Osteoblast (primary cell): ENCODE measurements at regions not wholly inside any gene's neighbourhood (a gene's known extent, or its start where the extent isn't known, plus 50 kb on each side); places are given as distances from the start of the nearest gene placed in this dataset.

Experiments used
- DNase-seq: peaks from one replicate; pipeline ENCODE4 v3.0.0; 2011; ENCODE audit warnings: low spot score, mixed read lengths; ENCODE audit not compliant: insufficient read length; ENCODE audit errors: missing footprints
- H2AFZ ChIP-seq: 2 replicates; pipeline ENCODE4 v1.6.0; 2011; ENCODE audit warnings: mild to moderate bottlenecking, low read length
- H3K27ac ChIP-seq: 2 replicates; pipeline ENCODE4 v1.5.1; 2011; ENCODE audit warnings: mild to moderate bottlenecking, low read depth, low read length, moderate library complexity
- H3K27me3 ChIP-seq: 2 replicates; pipeline ENCODE4 v1.6.0; 2012; ENCODE audit warnings: mild to moderate bottlenecking, control low read depth, inconsistent platforms, low read length, moderate library complexity; ENCODE audit not compliant: insufficient read depth
- H3K36me3 ChIP-seq: 2 replicates; pipeline ENCODE4 v1.5.1; 2011; ENCODE audit warnings: mild to moderate bottlenecking, low read length, control low read depth, moderate library complexity; ENCODE audit not compliant: insufficient read depth
- H3K4me1 ChIP-seq: 2 replicates; pipeline ENCODE4 v1.5.1; 2011; ENCODE audit warnings: mild to moderate bottlenecking, low read length, control low read depth, moderate library complexity; ENCODE audit not compliant: insufficient read depth
- H3K4me2 ChIP-seq: 2 replicates; pipeline ENCODE4 v1.6.0; 2011; ENCODE audit warnings: mild to moderate bottlenecking, low read length; ENCODE audit not compliant: insufficient read depth
- H3K4me3 ChIP-seq: fragments of 200-600 bp; sonication (generic); 3 replicates; pipeline ENCODE4 v1.5.1; 2012; ENCODE audit warnings: mild to moderate bottlenecking, low read length, inconsistent platforms; ENCODE audit not compliant: insufficient read depth
- H3K79me2 ChIP-seq: 2 replicates; pipeline ENCODE4 v1.6.0; 2012; ENCODE audit warnings: mild to moderate bottlenecking, low read length, control low read depth, inconsistent platforms; ENCODE audit not compliant: insufficient read depth
- H3K9me3 ChIP-seq: 2 replicates; pipeline ENCODE4 v1.5.1; 2011; ENCODE audit warnings: low read depth, low read length, control low read depth
- H4K20me1 ChIP-seq: 2 replicates; pipeline ENCODE4 v1.6.0; 2012; ENCODE audit warnings: mild to moderate bottlenecking, low read length, control low read depth; ENCODE audit not compliant: insufficient read depth
- TF ChIP-seq, protein P1 (sequence below): IDR thresholded peaks from 2 replicates; pipeline ENCODE4 v1.5.1; 2011; ENCODE audit warnings: mild to moderate bottlenecking, low read depth, low read length, moderate library complexity; ENCODE audit errors: extremely low read depth

DNA sequence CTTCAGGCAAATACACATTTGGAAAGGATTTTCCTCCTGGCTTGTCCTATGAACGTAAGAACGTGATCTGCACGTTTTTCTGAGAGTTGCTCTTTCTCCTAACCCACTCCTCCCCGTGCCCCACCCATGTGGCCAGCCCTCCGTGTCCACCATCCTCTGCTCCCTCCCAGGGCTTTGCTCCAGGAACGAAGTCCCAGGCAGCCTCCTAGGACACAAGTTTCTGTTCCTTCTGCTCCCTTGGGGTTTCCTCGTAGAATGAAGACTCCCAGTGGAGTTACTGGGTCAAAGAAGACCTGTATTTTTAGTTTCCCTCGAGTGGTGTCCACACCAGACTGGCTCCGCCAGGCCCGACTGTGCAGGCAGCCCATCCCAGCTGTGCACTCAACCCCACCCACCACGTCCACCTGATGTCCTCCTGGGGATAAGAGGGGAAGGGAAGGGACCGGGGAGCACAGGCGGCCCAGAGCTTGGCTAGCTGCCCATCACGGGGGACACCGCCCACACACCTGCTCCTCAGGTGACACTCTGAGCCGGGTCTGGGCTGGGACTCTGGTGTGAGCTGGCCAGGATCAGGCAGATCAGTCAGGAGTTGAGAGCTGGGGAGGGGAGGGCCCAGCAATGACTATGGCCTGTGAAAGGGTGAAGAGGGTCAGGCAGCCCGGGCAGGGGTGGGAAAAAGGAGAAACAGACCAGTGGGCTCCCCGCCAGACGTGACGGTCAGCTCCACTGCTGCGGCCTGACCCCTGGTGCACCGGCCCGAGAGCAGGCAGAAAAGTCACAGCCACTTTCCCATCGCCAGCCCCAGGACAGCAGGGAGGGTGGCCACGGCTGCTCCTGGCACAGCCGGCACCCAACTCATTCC lies 54.3 kb upstream of the PPP2R2D start:
- no peaks in the 10 kb centered on the region for H4K20me1 ChIP-seq
- no peak overlapping the region for H3K27ac ChIP-seq
- peaks cover 2% of the 10 kb centered on the region for H3K9me3 ChIP-seq
- no peaks in the 10 kb centered on the region for H3K79me2 ChIP-seq
- DNase-seq: peak; percentile 63
- H3K27me3 ChIP-seq: no peaks in the 10 kb centered on the region
- no peak overlapping the region for H3K4me2 ChIP-seq
- no peak overlapping the region for H2AFZ ChIP-seq
- H3K4me3 ChIP-seq: no peak overlapping the region
- H3K36me3 ChIP-seq: no peaks in the 10 kb centered on the region
- no peaks in the 10 kb centered on the region for H3K4me1 ChIP-seq
- TF ChIP-seq, protein P1, sequence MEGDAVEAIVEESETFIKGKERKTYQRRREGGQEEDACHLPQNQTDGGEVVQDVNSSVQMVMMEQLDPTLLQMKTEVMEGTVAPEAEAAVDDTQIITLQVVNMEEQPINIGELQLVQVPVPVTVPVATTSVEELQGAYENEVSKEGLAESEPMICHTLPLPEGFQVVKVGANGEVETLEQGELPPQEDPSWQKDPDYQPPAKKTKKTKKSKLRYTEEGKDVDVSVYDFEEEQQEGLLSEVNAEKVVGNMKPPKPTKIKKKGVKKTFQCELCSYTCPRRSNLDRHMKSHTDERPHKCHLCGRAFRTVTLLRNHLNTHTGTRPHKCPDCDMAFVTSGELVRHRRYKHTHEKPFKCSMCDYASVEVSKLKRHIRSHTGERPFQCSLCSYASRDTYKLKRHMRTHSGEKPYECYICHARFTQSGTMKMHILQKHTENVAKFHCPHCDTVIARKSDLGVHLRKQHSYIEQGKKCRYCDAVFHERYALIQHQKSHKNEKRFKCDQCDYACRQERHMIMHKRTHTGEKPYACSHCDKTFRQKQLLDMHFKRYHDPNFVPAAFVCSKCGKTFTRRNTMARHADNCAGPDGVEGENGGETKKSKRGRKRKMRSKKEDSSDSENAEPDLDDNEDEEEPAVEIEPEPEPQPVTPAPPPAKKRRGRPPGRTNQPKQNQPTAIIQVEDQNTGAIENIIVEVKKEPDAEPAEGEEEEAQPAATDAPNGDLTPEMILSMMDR: no peak

DNA sequence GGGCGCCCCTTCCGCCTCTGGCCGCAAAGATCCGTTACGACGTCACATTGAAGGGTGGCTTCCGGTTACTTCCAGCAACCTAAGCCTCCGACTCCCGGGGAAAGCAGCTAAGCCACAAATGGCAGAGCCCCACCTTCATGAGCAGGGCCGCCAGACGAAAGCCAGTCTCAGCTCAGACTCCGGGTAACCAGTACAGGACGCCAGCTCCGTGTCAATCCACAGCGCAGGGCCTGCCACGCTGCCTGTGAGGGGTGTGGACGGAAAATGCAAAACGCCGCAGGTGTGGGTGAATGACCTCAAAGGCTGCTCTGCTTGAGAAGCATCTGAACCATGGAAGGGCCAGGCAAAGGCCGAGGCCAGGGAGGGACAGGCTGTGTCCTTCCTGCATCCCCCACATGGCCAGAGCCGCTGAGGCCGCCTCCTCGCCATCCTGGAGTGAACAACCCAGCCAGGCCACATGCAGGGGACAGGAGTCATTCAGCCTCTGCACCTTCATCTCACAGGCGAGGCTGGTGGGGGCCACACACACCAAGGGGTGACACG lies 53.5 kb upstream of the PPP2R2D start:
- no peaks in the 10 kb centered on the region for H3K79me2 ChIP-seq

DNA sequence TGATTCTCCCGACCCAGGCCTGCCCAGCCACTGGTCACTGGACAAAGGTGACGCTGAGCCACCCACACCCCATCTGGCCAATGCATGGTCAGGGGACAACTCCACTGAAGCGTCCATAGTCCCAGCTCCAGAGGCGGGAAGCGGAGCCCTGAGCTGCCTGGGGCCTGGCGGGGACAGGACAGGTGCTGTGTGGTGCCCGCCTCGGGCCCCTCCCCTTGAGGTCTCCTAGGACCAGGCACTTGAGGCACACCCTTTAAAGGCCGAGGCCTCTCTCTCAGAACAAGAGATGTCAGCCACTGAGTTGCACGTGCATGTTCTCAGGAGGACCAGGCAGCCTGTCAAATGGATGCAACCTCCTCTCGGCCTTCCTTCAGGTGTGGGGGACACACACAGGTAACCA lies 52.5 kb upstream of the PPP2R2D start:
- Histone ChIP-seq H3K4me3 (no peak overlapping the region), H3K4me2 (no peak overlapping the region), H2AFZ (no peak overlapping the region), H3K9me3 (peaks cover 2% of the 10 kb centered on the region), H3K27me3 (no peaks in the 10 kb centered on the region), H3K79me2 (no peaks in the 10 kb centered on the region), H3K27ac (no peak overlapping the region), H4K20me1 (no peaks in the 10 kb centered on the region), H3K36me3 (no peaks in the 10 kb centered on the region), H3K4me1 (no peaks in the 10 kb centered on the region)
- TF ChIP-seq, protein P1: no peak
- no peak for DNase-seq

More for the DNA sequence above, 53.5 kb upstream of the PPP2R2D start:
- Histone ChIP-seq H3K4me3 (no peak overlapping the region), H3K4me2 (no peak overlapping the region), H4K20me1 (no peaks in the 10 kb centered on the region), H2AFZ (no peak overlapping the region), H3K9me3 (peaks cover 2% of the 10 kb centered on the region), H3K36me3 (no peaks in the 10 kb centered on the region), H3K27ac (no peak overlapping the region), H3K4me1 (no peaks in the 10 kb centered on the region), H3K27me3 (no peaks in the 10 kb centered on the region)
- no peak for DNase-seq
- TF ChIP-seq, protein P1: no peak
